AML-193 (cell line): ENCODE measurements at regions not wholly inside any gene's neighbourhood (a gene's known extent, or its start where the extent isn't known, plus 50 kb on each side); places are given as distances from the start of the nearest gene placed in this dataset.
"Not testable (repeated sequence)": the region's sequence is repeated elsewhere in the genome, so short reads cannot be mapped to it uniquely, and the experiment has no call there.

ENCODE experiments used
- DNase-seq, 2 experiments: peaks; one replicate each; lab custom pipeline; 2025; lab: John Stamatoyannopoulos, UW

DNA sequence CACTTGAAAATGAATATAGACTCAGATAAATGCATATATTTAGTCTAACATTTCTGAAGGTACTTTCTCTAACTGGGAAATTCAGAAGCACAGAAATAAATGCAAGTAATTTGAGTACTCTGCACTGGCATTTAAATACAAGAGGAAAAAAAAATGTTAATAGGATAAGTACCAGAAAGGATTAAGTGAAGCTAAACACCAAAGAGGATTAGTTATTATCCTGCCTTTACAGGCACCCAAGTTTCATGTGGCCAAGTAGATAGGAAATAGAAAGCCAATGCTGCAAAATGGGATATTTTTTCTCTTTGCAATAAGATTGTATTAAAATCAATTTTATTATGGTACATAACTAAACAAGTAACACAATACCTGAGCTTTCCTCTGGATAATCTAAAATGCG lies 762.5 kb downstream of the PCDH7 start:
- DNase-seq = no peak

DNA sequence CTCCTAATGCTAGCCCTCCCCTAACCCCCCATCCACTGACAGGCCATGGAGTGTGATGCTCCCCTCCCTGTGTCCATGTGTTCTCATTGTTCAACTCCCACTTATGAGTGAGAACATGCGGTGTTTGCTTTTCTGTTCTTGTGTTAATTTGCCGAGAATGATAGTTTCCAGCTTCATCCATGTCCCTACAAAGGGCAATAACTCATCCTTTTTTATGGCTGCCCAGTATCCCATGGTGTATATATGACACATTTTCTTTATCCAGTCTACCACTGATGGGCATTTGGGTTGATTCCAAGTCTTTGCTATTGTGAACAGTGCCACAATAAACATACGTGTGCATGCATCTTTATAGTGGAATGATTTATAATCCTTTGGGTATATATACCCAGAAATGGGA lies 779.0 kb downstream of the PCDH7 start:
- not testable (repeated sequence) for DNase-seq

DNA sequence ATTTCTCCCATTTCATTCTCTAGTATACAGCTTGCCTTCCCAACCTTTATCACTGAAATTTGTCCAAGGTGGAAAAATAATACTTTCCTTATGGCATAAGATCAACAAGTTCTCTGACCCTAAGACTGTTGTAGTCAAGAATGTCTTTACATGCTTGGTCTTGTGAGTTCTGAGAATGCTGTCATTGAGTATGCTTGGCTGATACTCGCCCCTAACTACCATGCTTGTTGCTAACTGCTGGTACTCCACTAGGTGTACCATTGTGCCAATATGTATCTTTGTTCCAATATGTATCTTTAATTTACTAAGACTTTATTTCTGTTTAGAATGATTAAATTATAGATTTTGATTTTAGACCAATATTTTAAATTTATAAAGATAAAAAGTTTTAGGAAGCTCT lies 796.4 kb downstream of the PCDH7 start:
- DNase-seq = no peak

DNA sequence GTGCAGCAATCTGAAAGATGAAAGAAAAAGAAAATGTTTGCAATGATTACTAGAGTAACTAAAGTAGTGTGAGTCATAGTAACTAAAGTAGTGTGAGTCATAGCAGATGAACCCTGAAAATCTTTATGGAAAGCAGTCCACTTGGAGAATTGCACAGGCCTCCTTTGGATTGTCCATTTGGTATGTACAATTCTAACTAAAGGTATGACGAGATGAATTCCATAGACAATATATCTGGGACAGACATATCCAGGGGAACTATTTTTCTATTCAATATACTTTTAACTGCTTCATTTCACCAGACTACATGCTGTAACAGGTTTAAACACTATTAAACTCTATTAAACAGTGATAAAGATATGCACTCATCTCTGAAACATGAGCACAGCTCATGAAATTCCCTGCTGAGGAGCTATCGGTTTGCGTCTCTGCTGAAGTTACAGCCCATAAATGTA lies 798.7 kb downstream of the PCDH7 start:
- DNase-seq = no peak

DNA sequence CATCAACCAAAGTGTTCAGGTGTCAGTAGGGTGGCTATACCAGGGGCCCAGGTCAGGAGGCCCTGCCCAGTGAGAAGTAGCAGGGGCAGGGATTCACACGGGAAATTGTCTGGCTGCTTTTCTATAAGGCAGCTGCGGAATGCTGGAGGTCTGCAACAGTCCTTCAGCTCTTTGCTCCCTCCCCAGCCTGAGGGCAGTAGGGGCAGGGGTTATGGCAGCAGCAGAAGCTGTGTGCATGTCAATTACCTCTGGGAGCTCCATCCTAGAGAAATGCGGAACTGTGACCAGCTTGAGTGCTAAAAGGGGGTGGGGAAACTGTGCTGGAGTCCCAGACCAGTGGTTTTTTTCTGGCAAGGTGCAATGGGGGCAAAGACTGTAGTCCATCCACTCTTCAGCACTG lies 810.4 kb downstream of the PCDH7 start:
- DNase-seq = no peak

DNA sequence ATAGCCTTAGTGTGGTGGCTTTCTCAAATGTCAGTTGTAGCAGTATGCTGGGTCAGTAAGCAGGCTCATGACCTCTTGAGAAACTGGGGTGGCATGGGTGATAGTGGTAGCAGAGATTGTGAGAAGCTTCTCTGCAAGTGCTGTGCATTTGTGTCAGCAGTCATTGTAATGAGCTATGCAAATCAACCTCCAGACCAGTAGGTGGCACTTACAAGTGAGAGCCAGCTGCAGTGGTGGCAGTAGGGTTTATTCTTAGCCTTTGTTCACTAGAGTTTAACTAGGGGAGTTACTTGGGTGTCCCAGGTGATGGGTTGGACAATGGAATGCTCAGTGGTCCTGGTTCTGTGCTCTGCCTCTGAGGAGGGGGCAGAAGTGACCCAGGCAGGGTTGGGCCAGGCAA lies 818.7 kb downstream of the PCDH7 start:
- DNase-seq = no peak

DNA sequence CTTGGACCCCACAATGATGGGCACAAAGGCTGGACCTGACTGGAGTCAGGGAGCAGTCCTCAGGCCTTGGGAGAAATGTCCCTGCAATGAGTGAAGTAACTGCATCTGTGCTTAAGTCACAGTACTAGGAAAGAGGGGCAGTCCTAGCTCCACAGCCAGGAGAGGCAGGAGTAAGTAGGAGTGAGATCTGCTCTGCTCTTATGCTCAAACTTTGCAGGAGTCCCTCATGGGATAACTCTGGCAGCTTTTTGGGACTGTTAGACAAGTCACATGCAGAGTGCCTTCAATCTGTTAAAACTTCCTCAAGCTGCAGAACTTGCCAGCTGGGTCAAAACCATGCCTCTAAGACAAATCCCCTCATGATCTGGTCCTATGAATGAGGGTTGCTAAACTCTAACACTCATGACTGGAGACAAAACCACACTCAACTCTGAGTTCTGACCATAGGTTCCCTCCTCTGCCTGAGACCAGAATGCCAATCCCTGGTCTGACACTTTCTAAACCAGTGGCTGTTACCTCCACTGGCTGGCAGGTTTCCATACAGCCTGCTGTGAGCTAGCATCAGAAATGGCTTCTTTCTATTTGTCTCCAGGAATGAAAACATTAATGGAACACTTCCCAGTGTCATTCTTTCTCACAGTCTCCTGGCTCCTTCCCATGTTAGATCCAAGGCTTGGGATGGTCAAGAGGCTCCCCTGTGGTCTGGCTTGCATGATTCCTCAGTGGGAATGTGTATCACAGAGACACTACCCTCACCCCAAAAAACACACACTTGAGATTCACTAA lies 819.3 kb downstream of the PCDH7 start:
- no peak for DNase-seq

DNA sequence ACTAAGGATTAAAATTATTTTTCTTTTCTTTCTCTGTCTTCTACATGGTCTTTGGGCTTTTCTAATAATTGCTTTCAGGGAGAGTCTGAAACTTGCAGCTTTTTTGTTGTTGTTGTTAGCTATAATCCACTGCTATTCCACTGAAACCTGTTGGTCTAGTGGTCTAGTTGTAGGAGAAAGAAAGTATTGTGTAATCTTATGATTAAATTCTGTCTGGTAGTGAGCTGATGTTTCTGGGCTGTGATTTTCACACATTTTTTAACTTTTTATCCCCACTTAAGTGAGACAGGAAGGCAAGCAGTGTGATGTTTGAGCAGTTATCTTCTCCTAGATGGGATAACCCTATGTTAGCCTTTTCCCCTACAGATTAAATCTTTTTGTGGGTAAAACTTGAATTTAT lies 825.2 kb downstream of the PCDH7 start:
- no peak for DNase-seq

DNA sequence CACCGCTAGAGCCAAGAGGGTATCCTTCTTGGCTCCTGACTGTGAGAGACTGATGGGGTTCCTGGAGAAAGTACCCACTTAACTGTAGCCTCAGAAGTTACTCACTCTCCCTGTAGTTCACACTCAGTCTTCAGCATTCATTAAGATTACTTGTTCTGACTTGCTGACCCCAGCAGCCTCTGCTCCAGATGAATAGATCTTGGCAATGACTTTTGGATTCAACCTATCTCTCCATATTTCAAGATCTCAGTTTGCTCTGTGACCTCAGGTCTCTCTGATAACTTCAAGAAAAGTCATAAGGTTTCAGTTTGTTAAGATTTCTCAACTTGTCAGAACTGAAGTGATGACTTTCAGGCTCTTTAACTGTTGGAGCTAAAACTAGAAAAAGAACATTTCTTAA lies 825.6 kb downstream of the PCDH7 start:
- no peak for DNase-seq

DNA sequence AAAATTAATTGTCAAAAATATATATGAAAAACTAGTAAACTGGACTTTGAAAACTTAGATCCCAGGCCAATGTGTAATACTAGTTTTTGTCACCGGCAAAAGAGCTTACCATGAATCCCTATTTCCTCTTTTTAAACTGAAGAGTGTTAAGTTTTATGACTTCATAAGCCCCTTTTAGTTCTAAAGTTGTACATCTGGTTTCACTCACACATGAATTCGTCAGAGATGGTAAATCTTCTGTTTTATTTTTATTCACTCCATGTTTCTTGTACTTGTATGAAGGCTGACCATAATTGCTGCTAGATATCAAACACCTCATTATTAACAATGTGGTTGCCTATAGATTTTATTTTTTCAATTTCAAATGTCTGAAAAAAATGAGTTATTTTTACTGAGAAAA lies 827.9 kb downstream of the PCDH7 start:
- DNase-seq = no peak

DNA sequence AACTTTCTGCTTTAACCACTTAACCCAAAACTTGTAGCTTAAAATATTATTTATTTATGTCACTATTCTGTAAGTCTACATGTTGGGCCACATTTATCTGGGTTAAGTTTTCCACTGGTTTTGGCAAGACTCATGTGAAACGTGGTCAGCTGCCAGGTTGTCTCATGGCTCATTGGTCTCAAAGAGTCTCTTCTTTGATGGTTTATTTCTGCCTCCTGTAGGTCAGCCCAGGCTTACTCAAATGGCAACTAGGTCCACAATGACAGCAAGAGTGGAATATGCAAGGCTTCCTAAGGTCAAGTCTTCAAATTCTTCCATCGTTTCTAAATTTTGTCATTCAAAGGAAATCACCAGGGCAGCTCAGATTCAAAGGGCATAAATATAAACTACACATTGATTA lies 828.7 kb downstream of the PCDH7 start:
- no peak for DNase-seq

DNA sequence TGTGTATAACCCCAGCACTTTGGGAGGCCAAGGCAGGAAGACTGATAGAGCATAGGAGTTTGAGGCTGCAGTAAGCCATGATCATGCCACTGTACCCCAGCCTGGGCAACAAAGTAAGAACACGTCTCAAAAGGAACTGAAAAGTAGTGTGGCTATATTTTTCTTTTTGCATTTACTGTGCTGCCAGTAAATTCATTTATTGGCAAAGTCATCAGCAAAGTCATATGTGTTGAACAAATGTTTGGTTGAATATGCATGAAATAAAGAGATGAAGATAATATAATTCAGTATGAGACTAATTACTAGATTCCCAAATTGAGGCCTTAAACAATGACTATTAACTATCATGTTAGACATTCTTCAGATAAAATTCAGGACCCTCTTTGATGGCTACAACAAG lies 829.1 kb downstream of the PCDH7 start:
- no peak for DNase-seq

DNA sequence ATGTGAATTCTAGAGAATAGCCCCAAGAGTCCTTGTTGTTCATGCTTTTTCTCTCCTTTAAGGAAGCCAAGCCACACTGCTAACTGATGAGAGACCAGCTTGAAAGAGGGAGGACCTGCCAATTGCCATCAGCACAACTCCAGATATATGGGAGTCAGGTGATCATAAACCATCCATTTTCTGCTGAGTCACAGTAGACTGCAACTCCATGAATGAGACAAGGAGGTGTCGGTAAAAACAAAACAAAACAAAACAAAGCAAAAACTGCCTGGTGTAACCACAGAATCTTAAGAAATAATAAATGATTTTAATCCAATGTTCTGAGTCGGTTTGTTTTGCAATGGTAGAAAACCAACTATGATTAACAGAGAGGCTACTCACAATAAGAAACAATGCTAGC lies 837.3 kb downstream of the PCDH7 start:
- DNase-seq = no peak

DNA sequence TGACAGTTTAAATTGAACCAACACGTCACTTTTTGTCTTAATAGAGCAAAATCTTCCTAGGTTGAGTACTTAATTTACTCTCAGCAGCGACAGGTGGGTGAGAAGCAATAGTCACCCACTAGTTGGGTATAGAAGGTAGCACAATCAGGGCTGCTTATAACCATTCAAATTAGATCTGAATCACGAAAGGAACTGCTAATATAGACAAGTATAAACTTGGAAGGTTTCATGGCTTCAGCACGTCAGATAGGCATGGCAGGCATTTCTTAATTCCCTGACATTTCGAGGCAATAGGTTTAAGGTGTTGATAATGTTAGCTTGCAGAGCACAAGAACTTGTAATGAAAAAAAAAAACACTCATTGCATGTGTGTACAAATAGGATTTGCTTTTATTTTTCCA lies 853.4 kb downstream of the PCDH7 start:
- DNase-seq = no peak

DNA sequence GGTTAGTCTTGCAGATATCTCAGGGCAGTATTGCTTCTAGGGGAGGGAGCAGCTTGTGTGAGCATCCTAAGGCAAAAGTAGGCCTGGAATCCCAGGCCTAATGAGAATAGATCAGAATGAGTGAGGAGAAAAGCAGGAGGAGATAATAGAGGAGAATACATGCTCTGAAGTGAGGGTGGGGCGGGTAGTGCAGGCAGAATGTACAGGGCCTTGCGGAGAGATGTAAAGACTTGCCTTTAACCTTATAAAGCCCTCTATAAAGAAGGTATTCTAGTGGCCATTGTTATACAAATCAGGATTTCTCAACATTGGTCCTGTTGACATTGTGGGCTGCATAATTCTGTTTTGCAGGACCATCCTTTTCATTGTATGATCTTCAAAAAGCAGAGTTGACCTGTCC lies 855.3 kb downstream of the PCDH7 start:
- no peak for DNase-seq

DNA sequence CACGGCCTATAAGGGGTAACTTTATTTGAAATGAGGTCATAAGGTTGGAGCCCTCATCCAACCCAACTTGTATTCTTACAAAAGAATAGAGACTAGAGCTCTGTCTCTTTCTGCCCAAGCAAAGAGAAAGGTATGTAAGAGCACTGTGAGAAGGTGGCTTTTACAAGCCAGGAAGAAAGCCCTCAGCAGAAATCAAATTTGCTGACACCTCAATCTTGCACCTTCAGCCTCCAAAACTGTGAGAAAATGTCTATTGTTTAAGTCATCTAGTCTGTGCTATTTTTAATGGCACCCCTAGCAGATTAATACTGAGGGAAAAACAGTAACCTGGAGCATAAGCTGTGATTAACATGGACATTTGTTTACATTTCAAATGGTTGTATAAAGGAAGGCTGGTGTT lies 860.7 kb downstream of the PCDH7 start:
- DNase-seq = no peak

DNA sequence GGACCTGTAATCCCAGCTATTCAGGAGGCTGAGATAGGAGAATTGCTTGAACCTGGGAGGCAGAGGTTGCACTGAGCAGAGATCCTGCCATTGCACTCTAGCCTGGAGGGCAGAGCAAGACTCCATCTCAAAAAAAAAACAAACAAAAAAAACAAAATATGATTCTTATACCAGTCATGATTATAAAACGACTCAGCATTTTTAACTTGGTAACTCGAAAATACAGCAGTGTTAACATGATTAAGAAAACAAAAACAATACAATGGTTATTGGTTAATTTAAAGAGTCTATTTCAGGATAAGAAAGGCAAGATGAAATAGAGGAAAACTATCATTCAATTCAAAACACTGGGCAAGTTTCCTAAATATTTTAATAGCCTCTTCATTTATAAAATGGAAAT lies 865.3 kb downstream of the PCDH7 start:
- DNase-seq = no peak

DNA sequence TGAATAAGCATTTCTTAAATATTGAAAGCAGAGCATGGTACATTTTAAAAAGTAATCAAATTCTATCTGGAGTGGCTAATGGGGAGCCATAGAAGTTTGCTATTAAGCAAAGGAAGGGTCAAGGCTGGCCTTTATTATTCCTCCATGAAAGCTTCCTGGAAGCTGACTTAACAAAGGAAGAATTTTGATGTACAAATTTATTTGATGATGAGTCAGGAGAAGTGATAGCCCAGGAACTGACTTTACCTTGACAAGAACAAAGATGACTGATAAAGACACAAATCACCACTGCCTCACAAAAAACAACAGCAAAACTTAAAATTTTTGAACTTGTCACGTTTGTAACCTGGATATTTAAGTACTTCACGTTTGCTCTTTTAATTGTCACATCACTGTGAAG lies 872.1 kb downstream of the PCDH7 start:
- DNase-seq = no peak

DNA sequence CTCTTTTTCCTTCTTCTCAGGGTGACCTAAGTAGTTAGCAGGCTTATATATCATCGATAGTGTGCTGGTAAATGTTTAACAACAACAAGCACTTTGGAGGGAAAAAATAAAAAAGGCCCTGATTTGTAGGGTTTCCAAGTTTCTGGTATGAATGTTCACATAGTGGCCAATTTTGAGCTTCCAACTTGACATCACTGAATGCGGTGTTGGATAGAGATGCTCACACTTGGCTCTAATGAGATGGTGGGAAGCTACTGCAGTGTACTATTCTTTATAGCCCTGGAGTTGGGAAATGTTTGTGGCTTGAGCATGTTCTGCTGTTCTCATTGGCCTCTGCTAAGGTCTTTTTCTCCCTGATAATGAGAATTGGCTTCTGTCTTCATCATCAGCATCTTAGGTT lies 875.3 kb downstream of the PCDH7 start:
- DNase-seq = no peak

DNA sequence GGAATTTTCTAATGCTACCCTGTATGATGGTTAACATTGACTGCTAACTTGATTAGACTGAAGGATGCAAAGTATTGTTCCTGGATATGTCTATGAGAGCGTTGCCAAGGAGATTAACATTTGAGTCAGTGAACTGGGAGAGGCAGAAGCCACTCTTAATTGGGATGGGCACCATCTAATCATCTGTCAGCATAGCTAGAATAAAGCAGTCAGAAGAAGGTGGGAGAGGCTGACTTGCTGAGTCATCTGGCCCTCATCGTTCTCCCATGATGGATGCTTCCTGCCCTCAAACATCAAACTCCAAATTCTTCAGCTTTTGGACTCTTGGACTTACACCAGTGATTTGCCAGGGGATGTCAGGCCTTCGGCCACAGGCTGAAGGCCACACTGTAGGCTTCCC lies 878.5 kb downstream of the PCDH7 start:
- DNase-seq = no peak

DNA sequence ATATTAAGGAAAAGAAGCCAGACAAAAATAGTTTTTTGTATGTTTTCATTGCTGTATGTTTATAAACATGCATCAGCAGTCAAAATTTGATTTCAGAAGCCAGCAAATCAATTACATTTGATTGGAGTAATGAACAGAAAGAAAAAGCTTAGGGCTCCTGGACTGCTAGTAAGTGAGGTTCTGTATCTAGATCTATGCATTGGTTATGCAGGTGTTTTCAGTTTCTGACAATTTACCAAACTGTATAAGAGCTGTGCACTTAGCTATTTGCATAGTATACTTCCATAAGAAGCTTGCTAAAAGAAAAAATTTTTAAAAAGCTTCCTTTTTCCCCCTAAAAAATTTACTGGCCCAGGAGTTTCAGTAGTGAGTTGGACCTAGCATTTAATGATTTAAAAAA lies 881.6 kb downstream of the PCDH7 start:
- no peak for DNase-seq

DNA sequence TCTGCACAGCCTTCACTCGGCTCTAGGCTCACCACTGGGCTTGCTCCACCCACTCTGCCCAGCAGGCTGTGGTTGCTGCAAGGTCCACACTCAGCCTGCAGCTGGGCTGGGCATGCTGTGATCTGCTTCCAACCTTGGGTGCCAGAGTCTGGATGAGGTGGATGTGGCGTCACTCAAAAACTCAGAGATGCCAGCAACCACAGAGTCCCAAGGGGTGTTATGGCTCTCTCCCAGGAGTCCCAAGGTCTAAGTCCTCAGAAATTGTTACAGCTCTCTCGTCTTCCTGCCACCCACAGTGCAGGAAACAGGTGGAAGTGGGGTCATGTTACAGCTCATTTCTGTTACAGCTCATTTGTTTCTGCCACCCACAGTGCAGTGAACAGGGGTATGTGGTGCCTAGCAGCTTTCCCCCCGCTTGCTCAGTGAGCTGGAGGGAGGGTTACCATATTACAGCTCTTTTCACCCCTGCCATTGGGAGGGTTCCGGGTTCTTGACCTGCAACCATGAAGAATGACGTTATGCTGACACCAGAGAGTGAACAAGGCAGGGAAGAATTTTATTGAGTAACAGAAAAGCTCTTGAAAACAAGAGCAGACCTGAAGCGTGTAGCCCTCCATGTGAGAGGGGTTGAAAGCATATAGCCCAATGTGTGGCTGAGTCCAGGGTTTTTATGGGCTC lies 893.9 kb downstream of the PCDH7 start:
- no peak for DNase-seq

DNA sequence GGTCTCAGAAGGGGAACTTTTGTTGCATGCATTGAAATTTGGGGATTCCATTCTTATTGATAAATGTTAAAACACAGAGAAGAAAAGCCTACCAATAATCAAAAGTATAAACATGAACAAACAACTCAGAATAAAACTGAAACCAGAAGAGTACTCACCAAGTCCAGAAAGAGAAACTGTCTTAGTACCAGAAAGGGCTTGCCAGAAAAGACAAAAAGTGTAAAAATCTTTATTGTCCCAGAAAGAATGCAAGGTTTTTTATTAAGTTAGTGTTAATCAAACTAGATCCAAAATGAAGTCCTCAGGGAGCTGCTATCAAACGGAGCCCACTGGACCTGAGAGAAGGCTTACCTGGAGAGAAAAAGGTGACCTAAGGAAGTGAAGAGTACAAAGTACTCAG lies 897.5 kb downstream of the PCDH7 start:
- no peak for DNase-seq

DNA sequence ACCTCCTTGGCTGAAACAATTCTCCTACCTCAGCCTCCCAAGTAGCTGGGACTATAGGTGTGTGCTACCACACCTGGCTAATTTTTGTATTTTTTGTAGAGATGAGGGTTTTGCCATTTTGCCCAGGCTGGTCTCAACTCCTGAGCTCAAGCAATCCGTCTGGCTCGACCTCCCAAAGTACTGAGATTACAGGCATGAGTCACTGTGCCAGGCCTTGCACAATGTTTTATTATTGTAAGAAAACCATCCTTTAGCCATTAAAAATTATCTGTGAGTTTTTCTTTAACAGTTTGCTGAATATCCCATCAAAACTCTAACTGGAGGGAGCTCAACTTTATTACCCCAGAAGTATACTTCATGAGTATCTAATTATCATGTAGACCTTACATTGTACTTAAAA lies 900.3 kb downstream of the PCDH7 start:
- DNase-seq = no peak
